Sigmoid colon (tissue), 6 donors: ENCODE measurements at regions not wholly inside any gene's neighbourhood (a gene's known extent, or its start where the extent isn't known, plus 50 kb on each side); places are given as distances from the start of the nearest gene placed in this dataset.

Experiments used
- DNase-seq: peaks from one replicate; pipeline ENCODE4 v3.0.0-alpha.2; 2019
- H3K27ac ChIP-seq, 4 donors: fragments of 200-600 bp; sonication (generic); one replicate each; pipeline ENCODE4 v1.5.1; 2016 to 2019; ENCODE audit warnings: mild to moderate bottlenecking in 1 of 4
- H3K27me3 ChIP-seq, 3 donors: fragments of 200-600 bp; sonication (generic); one replicate each; pipeline ENCODE4 v1.5.1; 2019; ENCODE audit warnings: mild to moderate bottlenecking in 1 of 3
- H3K36me3 ChIP-seq, 4 donors: fragments of 200-600 bp; sonication (generic); one replicate each; pipeline ENCODE4 v1.5.1; 2016 to 2019
- H3K4me1 ChIP-seq, 4 donors: fragments of 200-600 bp; sonication (generic); one replicate each; pipeline ENCODE4 v1.5.1; 2017 to 2019
- H3K4me3 ChIP-seq, 4 donors: fragments of 200-600 bp; sonication (generic); one replicate each; pipeline ENCODE4 v1.5.1; 2017 to 2019; ENCODE audit warnings: mild to moderate bottlenecking in 2 of 4, moderate library complexity in 1 of 4
- H3K9me3 ChIP-seq, 4 donors: fragments of 200-600 bp in 3 of 4; sonication (generic) in 3 of 4; one replicate each; pipeline versions ENCODE4 v1.5.1 to v1.6.1; 2013 to 2019
- EP300 ChIP-seq, 4 donors: sonication (generic); formaldehyde crosslinking; IDR thresholded peaks; one replicate each; pipeline ENCODE4 v1.6.1; 2017; ENCODE audit warnings: antibody characterized with exemption in 4 of 4
- POLR2A ChIP-seq, 2 donors: fragments of 450-650 bp; IDR thresholded peaks; one replicate each; pipeline ENCODE4 v1.6.1; 2016; ENCODE audit warnings: antibody characterized with exemption in 2 of 2, mild to moderate bottlenecking in 2 of 2, moderate library complexity in 2 of 2
- POLR2AphosphoS5 ChIP-seq, 4 donors: sonication (generic); formaldehyde crosslinking; IDR thresholded peaks; one replicate each; pipeline ENCODE4 v1.6.1; 2017; ENCODE audit warnings: antibody characterized with exemption in 4 of 4
- WGBS, 2 donors: extraction: QIAGEN DNeasy Blood & Tissue Kit; methylation state at CpG; one replicate each; pipeline ENCODE4 v1.1.7; 2013; 5-methylcytosine and 5-hydroxymethylcytosine counted together
- intact Hi-C: fragments of 100-400 bp; cut with DNase I; formaldehyde crosslinking; loops from one replicate; pipeline ENCODE4 v1.15.1; 2023
- TF ChIP-seq, protein P1 (sequence below), 4 experiments: fragments of 450-650 bp in 3 of 4; fragments of 200-600 bp in 1 of 4; IDR thresholded peaks; one replicate each; pipeline ENCODE4 v1.5.1; 2016 to 2019; ENCODE audit warnings: antibody characterized with exemption in 4 of 4, mild to moderate bottlenecking in 3 of 4, moderate library complexity in 2 of 4
- donor health status: healthy with polysubstance abuse.
- donor health status: healthy.

DNA sequence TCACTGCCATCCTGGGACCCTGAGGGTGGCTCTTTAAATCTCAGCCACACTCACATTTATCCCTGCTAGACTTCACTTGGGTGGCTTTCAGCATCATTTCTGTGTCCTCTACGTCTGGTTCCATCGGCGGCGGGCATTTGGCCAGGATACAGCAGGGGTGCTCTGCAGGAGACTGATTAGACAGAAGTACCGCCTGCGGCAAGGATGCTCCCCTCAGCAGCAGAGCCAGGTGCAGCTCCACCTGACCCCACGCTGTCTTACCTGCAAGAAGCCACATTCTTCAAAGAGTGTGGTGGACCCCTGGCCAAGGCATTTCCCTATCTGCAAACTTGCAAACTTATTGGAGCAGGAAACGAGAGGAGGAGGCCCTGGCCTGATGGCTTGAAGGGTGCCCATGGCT is 309.8 kb upstream of the IRX4 start:
- no peak for DNase-seq
- H3K36me3 ChIP-seq: no peaks in the 10 kb centered on the region
- H3K9me3 ChIP-seq: peaks cover 0 to 6% (median 0%) of the 10 kb centered on the region in 4 donors
- no peak overlapping the region for H3K27ac ChIP-seq
- intact Hi-C loops: no loop called here
- TF ChIP-seq EP300 (IDR thresholded peaks at IDR 0.05): no peak
- TF ChIP-seq POLR2A (IDR thresholded peaks at IDR 0.05): no peak
- TF ChIP-seq, protein P1, sequence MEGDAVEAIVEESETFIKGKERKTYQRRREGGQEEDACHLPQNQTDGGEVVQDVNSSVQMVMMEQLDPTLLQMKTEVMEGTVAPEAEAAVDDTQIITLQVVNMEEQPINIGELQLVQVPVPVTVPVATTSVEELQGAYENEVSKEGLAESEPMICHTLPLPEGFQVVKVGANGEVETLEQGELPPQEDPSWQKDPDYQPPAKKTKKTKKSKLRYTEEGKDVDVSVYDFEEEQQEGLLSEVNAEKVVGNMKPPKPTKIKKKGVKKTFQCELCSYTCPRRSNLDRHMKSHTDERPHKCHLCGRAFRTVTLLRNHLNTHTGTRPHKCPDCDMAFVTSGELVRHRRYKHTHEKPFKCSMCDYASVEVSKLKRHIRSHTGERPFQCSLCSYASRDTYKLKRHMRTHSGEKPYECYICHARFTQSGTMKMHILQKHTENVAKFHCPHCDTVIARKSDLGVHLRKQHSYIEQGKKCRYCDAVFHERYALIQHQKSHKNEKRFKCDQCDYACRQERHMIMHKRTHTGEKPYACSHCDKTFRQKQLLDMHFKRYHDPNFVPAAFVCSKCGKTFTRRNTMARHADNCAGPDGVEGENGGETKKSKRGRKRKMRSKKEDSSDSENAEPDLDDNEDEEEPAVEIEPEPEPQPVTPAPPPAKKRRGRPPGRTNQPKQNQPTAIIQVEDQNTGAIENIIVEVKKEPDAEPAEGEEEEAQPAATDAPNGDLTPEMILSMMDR (IDR thresholded peaks at IDR 0.05): no peak
- no peak for TF ChIP-seq POLR2AphosphoS5 (IDR thresholded peaks at IDR 0.05)
- WGBS, 2 donors: 85 to 86% methylated on average over 8 of the region's 8 CpGs
- no peak overlapping the region for H3K4me3 ChIP-seq
- H3K4me1 ChIP-seq: no peaks in the 10 kb centered on the region
- peaks cover 0 to 13% (median 0%) of the 10 kb centered on the region in 3 donors for H3K27me3 ChIP-seq

DNA sequence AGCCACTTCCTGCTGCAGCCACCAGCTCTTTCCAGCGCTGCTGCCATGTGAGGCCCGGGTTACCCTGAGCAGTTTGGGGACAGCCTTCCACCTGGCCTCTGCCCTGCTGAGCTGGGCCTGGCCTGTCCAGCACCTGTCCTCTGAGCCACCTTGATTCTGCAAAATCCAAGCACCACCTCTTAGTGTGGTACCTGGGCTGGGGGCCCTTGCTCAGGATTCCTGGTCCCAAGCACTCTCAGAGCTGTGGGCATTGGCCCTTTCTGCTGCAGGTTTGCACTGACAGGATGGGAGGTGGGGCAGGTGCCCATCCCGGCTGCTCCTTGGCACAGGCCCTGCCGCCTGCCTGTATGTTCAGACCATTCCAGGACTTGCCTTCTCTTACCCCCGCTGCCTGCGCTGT is 309.2 kb upstream of the IRX4 start:
- Histone ChIP-seq H3K4me1 (no peaks in the 10 kb centered on the region), H3K27me3 (peaks cover 0 to 8% (median 0%) of the 10 kb centered on the region in 3 donors), H3K4me3 (no peak overlapping the region), H3K27ac (no peak overlapping the region), H3K36me3 (no peaks in the 10 kb centered on the region), H3K9me3 (peaks cover 0 to 6% (median 0%) of the 10 kb centered on the region in 4 donors)
- 76 to 78% methylated on average over 6 of the region's 6 CpGs for WGBS, 2 donors
- TF ChIP-seq, protein P1 (IDR thresholded peaks at IDR 0.05): no peak
- TF ChIP-seq POLR2A (IDR thresholded peaks at IDR 0.05): no peak
- TF ChIP-seq EP300 (IDR thresholded peaks at IDR 0.05): no peak
- TF ChIP-seq POLR2AphosphoS5 (IDR thresholded peaks at IDR 0.05): no peak
- no peak for DNase-seq
- intact Hi-C loops: no loop called here

DNA sequence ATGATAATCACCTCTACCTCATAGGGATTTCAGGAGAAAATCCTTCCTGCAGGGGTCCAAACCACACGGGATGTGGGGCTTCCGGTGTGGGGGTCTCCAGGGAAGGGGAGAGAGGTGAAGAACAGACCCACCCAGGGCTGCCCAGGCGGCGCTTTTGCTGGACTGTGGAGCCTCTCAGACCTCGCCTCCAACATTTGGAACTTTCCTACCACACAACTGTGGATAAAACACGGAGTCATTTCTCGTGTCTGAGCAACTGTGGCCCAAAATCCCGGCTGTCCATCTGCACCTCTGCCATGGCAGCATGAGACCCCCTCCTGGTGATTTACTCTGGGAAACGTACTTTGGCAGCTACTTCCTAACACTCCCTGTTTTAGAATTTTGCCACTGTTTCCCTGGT is 307.8 kb upstream of the IRX4 start:
- Histone ChIP-seq H3K36me3 (no peaks in the 10 kb centered on the region), H3K4me1 (no peaks in the 10 kb centered on the region), H3K4me3 (no peak overlapping the region), H3K27me3 (no peaks in the 10 kb centered on the region), H3K27ac (no peak overlapping the region), H3K9me3 (peaks cover 0 to 6% (median 0%) of the 10 kb centered on the region in 4 donors)
- WGBS, 2 donors: 71 to 72% methylated on average over 9 of the region's 9 CpGs
- intact Hi-C loops: no loop called here
- TF ChIP-seq POLR2AphosphoS5 (IDR thresholded peaks at IDR 0.05): no peak
- no peak for TF ChIP-seq EP300 (IDR thresholded peaks at IDR 0.05)
- TF ChIP-seq POLR2A (IDR thresholded peaks at IDR 0.05): no peak
- TF ChIP-seq, protein P1 (IDR thresholded peaks at IDR 0.05): no peak
- DNase-seq: no peak

DNA sequence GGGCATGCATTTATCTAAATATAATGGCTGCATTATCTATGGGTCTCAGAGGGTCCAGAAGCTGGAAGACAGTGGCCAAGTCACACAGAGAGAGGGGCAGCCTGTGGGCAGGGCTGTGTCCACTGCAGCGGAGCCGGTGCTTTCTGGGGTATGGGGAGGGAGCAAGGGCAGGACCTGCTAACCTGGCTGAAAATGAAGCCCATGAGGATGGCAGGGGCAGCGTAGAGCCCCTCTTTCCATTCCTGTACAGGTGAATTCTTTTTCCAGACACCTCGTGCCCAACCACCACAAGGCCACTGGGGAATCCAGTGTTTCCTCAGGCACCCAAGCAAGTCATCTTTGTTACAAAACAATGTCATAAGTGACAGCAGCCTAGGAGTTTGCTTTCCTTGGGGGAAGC is 305.9 kb upstream of the IRX4 start:
- Histone ChIP-seq H3K27me3 (no peaks in the 10 kb centered on the region), H3K36me3 (no peaks in the 10 kb centered on the region), H3K4me3 (no peak overlapping the region), H3K27ac (no peak overlapping the region), H3K9me3 (no peaks in the 10 kb centered on the region), H3K4me1 (no peaks in the 10 kb centered on the region)
- WGBS, 2 donors: 78 to 90% methylated on average over 4 of the region's 4 CpGs
- TF ChIP-seq POLR2AphosphoS5 (IDR thresholded peaks at IDR 0.05) (no peak), POLR2A (IDR thresholded peaks at IDR 0.05) (no peak), EP300 (IDR thresholded peaks at IDR 0.05) (no peak)
- TF ChIP-seq, protein P1 (IDR thresholded peaks at IDR 0.05): no peak
- intact Hi-C loops: no loop called here
- DNase-seq: no peak

DNA sequence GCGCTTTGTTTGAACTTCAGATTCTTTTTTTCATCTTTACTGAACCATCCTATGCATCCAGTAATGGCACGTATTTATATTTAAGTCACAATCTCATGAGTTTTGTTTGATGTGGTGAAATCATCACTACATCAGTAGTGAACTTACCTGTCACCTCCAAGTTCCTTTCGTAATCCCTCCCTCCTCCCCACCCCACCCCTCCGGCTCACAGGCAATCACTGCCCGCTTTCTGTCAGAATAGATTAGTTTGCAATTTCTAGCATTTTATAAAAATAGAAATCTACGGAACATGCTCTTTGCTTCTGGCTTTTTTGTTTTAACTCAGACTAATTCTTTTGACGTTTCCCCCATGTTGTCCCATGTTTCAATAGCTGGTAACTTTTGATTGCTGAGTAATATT is 305.4 kb upstream of the IRX4 start:
- intact Hi-C loops: no loop called here
- Histone ChIP-seq H3K36me3 (no peaks in the 10 kb centered on the region), H3K9me3 (no peaks in the 10 kb centered on the region), H3K4me1 (no peaks in the 10 kb centered on the region), H3K27ac (no peak overlapping the region), H3K27me3 (no peaks in the 10 kb centered on the region), H3K4me3 (no peak overlapping the region)
- TF ChIP-seq POLR2AphosphoS5 (IDR thresholded peaks at IDR 0.05): no peak
- WGBS, 2 donors: 85 to 91% methylated on average over 7 of the region's 7 CpGs
- DNase-seq: no peak
